Thoracic aorta (tissue), 2 donors: ENCODE measurements at regions not wholly inside any gene's neighbourhood (a gene's known extent, or its start where the extent isn't known, plus 50 kb on each side); places are given as distances from the start of the nearest gene placed in this dataset.
"Not testable (repeated sequence)": the region's sequence is repeated elsewhere in the genome, so short reads cannot be mapped to it uniquely, and the experiment has no call there.

Experiments used
- ATAC-seq: fragments of 150-250 bp; one replicate; pipeline ENCODE4 v1.8.0; 2017; ENCODE audit warnings: low read depth; ENCODE audit not compliant: insufficient number of reproducible peaks, low FRiP score
- DNase-seq: peaks from one replicate; pipeline ENCODE4 v3.0.0-alpha.2; 2020; ENCODE audit warnings: low spot score
- H3K27ac ChIP-seq, 2 donors: fragments of 200-600 bp; sonication (generic); 1 replicate in 1 of 2; 2 replicates in 1 of 2; pipeline ENCODE4 v1.5.1; 2016; ENCODE audit warnings: mild to moderate bottlenecking in 2 of 2, moderate library complexity in 2 of 2
- H3K27me3 ChIP-seq: fragments of 200-600 bp; sonication (generic); replicated peaks from 2 replicates; pipeline ENCODE4 v1.6.0; 2016; ENCODE audit warnings: mild to moderate bottlenecking; ENCODE audit not compliant: insufficient read depth
- H3K36me3 ChIP-seq: fragments of 200-600 bp; sonication (generic); one replicate; pipeline ENCODE4 v1.5.1; 2016
- H3K4me1 ChIP-seq, 2 donors: fragments of 200-600 bp; sonication (generic); 1 replicate in 1 of 2; 2 replicates in 1 of 2; pipeline versions ENCODE4 v1.5.1 to v1.6.0; 2016; ENCODE audit warnings: low read depth in 2 of 2, mild to moderate bottlenecking in 1 of 2; ENCODE audit not compliant: control insufficient read depth in 1 of 2
- H3K4me3 ChIP-seq: fragments of 200-600 bp; sonication (generic); 2 replicates; pipeline ENCODE4 v1.5.1; 2016; ENCODE audit warnings: mild to moderate bottlenecking
- H3K9me3 ChIP-seq: fragments of 200-600 bp; sonication (generic); 2 replicates; pipeline ENCODE4 v1.5.1; 2016
- TF ChIP-seq, protein P1 (sequence below): fragments of 200-600 bp; sonication (generic); IDR thresholded peaks from one replicate; pipeline ENCODE4 v1.5.1; 2019; ENCODE audit warnings: antibody characterized with exemption

DNA sequence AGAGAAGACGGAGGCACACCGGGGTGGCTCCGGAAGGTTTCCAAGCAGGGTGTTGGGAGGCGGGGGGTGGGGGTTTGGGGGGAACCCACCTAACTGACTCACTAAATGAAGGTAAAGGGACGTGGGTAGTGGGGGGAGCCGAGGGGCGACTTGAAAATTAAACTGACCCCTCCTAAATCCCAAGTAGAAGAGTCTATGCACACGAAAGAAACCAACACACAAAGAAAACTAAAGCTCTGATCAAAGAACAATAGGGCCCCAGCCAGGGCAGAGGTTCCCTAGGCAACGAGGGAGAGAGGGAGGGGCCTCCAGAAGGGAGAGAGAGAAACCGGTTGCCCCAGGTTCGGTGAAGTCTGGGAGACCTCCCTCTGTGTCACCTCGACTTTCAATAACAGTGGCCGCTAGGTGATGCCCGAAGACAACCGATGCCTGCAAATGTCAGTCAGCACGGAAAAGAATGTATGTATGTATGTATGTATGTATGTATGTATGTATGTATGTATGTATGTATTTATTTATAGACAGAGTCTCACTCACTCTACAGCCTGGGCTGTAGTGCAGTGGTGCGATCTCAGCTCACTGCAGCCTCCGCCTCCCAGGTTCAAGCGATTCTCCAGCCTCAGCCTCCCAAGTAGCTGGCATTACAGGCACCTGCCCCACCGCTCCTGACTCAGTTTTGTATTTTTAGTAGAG is 106.7 kb upstream of the ANKRD30BL start:
- not testable (repeated sequence) for DNase-seq, H3K36me3 ChIP-seq, H3K4me1 ChIP-seq, H3K9me3 ChIP-seq, ATAC-seq, H3K27ac ChIP-seq, H3K27me3 ChIP-seq
- TF ChIP-seq, protein P1, sequence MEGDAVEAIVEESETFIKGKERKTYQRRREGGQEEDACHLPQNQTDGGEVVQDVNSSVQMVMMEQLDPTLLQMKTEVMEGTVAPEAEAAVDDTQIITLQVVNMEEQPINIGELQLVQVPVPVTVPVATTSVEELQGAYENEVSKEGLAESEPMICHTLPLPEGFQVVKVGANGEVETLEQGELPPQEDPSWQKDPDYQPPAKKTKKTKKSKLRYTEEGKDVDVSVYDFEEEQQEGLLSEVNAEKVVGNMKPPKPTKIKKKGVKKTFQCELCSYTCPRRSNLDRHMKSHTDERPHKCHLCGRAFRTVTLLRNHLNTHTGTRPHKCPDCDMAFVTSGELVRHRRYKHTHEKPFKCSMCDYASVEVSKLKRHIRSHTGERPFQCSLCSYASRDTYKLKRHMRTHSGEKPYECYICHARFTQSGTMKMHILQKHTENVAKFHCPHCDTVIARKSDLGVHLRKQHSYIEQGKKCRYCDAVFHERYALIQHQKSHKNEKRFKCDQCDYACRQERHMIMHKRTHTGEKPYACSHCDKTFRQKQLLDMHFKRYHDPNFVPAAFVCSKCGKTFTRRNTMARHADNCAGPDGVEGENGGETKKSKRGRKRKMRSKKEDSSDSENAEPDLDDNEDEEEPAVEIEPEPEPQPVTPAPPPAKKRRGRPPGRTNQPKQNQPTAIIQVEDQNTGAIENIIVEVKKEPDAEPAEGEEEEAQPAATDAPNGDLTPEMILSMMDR, result peak; percentile 45
- peak overlapping the region; percentile 64 for H3K4me3 ChIP-seq

DNA sequence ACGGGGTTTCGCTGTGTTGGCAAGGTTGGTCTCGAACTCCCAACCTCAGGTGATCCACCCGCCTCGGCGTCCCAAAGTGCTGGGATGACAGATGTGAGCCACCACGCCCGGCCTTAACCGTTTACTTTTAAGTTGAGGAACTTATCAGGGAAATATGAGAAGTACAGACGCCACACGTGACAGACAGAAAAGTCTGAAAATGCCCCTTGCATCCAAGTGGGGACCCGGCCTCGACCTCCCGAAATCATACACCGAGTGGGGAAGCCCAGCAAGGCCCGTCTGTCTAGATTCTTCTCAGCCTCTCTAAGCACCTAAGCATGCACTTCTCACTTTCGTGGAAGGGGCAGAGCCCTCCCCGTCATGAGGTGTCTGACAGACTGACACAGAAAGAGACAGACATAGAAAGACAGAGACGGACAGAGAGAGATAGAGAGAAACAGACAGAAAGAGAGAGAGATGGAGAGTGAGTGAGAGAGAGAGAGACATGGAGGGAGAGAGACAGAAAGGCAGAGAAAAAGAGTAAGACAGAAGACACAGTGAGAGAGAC is 107.3 kb upstream of the ANKRD30BL start:
- H3K4me1 ChIP-seq, result peaks cover 4 to 6% of the 10 kb centered on the region in 2 donors
- H3K4me3 ChIP-seq, result no peak overlapping the region
- H3K27me3 ChIP-seq, result no peaks in the 10 kb centered on the region
- TF ChIP-seq, protein P1, result no peak
- no peak overlapping the region for H3K27ac ChIP-seq
- DNase-seq (no peak), ATAC-seq (no peak)
- H3K36me3 ChIP-seq, result no peaks in the 10 kb centered on the region
- no peaks in the 10 kb centered on the region for H3K9me3 ChIP-seq

GRCh38 chr2:132270255-132270654 is 108.5 kb upstream of the ANKRD30BL start:
- no peak for DNase-seq
- no peaks in the 10 kb centered on the region for H3K27me3 ChIP-seq
- H3K9me3 ChIP-seq, result no peaks in the 10 kb centered on the region
- H3K36me3 ChIP-seq, result no peaks in the 10 kb centered on the region
- no peak for ATAC-seq
- no peak overlapping the region for H3K4me3 ChIP-seq
- TF ChIP-seq, protein P1, result no peak
- peaks cover 4 to 6% of the 10 kb centered on the region in 2 donors for H3K4me1 ChIP-seq
- no peak overlapping the region for H3K27ac ChIP-seq

- H3K27ac ChIP-seq, result no peak overlapping the region
- H3K4me1 ChIP-seq, result peaks cover 4 to 6% of the 10 kb centered on the region in 2 donors
- no peaks in the 10 kb centered on the region for H3K36me3 ChIP-seq
- TF ChIP-seq, protein P1, result no peak
- no peak overlapping the region for H3K4me3 ChIP-seq
- H3K9me3 ChIP-seq, result no peaks in the 10 kb centered on the region
- DNase-seq (no peak), ATAC-seq (no peak)
- no peaks in the 10 kb centered on the region for H3K27me3 ChIP-seq
Observed at GRCh38 chr2:132270981-132271546, 109.3 kb upstream of the ANKRD30BL start.

DNA sequence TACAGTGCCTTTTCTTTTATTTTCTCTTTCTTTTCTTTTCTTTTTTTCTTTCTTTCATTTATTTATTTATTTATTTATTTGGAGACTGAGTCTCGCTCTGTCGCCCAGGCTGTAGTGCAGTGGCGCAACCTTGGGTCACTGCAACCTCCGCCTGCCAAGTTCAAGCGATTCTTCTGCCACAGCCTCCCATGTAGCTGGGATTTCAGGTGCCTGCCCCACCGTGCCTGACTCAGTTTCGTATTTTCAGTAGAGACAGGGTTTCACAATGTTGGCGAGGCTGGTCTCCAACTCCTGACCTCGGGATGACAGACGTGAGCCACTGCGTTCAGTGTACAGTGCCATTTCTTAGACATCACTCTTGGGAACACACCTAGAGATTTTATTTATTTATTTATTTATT is 110.0 kb upstream of the ANKRD30BL start:
- not testable (repeated sequence) for H3K9me3 ChIP-seq, H3K27me3 ChIP-seq, H3K4me1 ChIP-seq, H3K4me3 ChIP-seq, H3K27ac ChIP-seq, H3K36me3 ChIP-seq, ATAC-seq, DNase-seq
